ENCODE measurements at regions not wholly inside any gene's neighbourhood (a gene's known extent, or its start where the extent isn't known, plus 50 kb on each side); places are given as distances from the start of the nearest gene placed in this dataset.

GRCh38 chr4:128463006-128463405 is 175.4 kb upstream of the PGRMC2 start:
- Histone ChIP-seq H3F3A (ENCODE audit: low read depth) (no peaks in the 10 kb centered on the region), H3K9ac (ENCODE audit: low read depth, low read length, poor library complexity, severe bottlenecking) (no peak overlapping the region), H3K9me3 (ENCODE audit: insufficient read depth, low read depth, low read length) (no peaks in the 10 kb centered on the region), H4K20me1 (ENCODE audit: insufficient read depth, low read length, poor library complexity, severe bottlenecking) (no peaks in the 10 kb centered on the region), H3K4me1 (ENCODE audit: insufficient read depth, low read length, poor library complexity, severe bottlenecking) (no peaks in the 10 kb centered on the region), H3K4me3 (ENCODE audit: low read length, poor library complexity, severe bottlenecking) (no peak overlapping the region), H2AFZ (ENCODE audit: low read length) (no peak overlapping the region), H3K9me2 (replicated peaks; ENCODE audit: low read depth, low read length) (no peaks in the 10 kb centered on the region), H3K27me3 (ENCODE audit: insufficient read depth, low read length, poor library complexity, severe bottlenecking) (no peaks in the 10 kb centered on the region), H3K36me3 (ENCODE audit: insufficient read depth, low read length) (no peaks in the 10 kb centered on the region), H3K4me2 (ENCODE audit: low read depth, low read length, poor library complexity, severe bottlenecking) (no peak overlapping the region), H3K79me2 (ENCODE audit: insufficient read depth, low read length) (no peaks in the 10 kb centered on the region)
- TF ChIP-seq CTCF (conservative IDR thresholded peaks at IDR 0.05; ENCODE audit: low read length) (no peak), EZH2phosphoT487 (IDR thresholded peaks at IDR 0.05; ENCODE audit: borderline replicate concordance) (no peak)

- Histone ChIP-seq H3F3A (ENCODE audit: low read depth) (no peaks in the 10 kb centered on the region), H3K9me3 (ENCODE audit: insufficient read depth, low read depth, low read length) (no peaks in the 10 kb centered on the region), H3K79me2 (ENCODE audit: insufficient read depth, low read length) (no peaks in the 10 kb centered on the region), H3K9ac (ENCODE audit: low read depth, low read length, poor library complexity, severe bottlenecking) (no peak overlapping the region), H3K4me2 (ENCODE audit: low read depth, low read length, poor library complexity, severe bottlenecking) (no peak overlapping the region), H3K9me2 (replicated peaks; ENCODE audit: low read depth, low read length) (no peaks in the 10 kb centered on the region), H3K27me3 (ENCODE audit: insufficient read depth, low read length, poor library complexity, severe bottlenecking) (no peaks in the 10 kb centered on the region), H3K4me1 (ENCODE audit: insufficient read depth, low read length, poor library complexity, severe bottlenecking) (no peaks in the 10 kb centered on the region), H4K20me1 (ENCODE audit: insufficient read depth, low read length, poor library complexity, severe bottlenecking) (no peaks in the 10 kb centered on the region), H2AFZ (ENCODE audit: low read length) (no peak overlapping the region), H3K4me3 (ENCODE audit: low read length, poor library complexity, severe bottlenecking) (no peak overlapping the region), H3K36me3 (ENCODE audit: insufficient read depth, low read length) (no peaks in the 10 kb centered on the region)
- TF ChIP-seq CTCF (conservative IDR thresholded peaks at IDR 0.05; ENCODE audit: low read length) (no peak), EZH2phosphoT487 (IDR thresholded peaks at IDR 0.05; ENCODE audit: borderline replicate concordance) (no peak)
Measured at GRCh38 chr4:128462103-128462783, 174.6 kb upstream of the PGRMC2 start.

- Histone ChIP-seq H3K9me2 (replicated peaks; ENCODE audit: low read depth, low read length) (no peaks in the 10 kb centered on the region), H3K4me2 (ENCODE audit: low read depth, low read length, poor library complexity, severe bottlenecking) (no peak overlapping the region)
Measured at GRCh38 chr4:128461291-128462102, 173.9 kb upstream of the PGRMC2 start.

More at GRCh38 chr4:128461291-128462102, 173.9 kb upstream of the PGRMC2 start:
- no peaks in the 10 kb centered on the region for H3K4me1 ChIP-seq (ENCODE audit: insufficient read depth, low read length, poor library complexity, severe bottlenecking)
- no peaks in the 10 kb centered on the region for H3K27me3 ChIP-seq (ENCODE audit: insufficient read depth, low read length, poor library complexity, severe bottlenecking)
- TF ChIP-seq CTCF (conservative IDR thresholded peaks at IDR 0.05; ENCODE audit: low read length): no peak
- no peak for TF ChIP-seq EZH2phosphoT487 (IDR thresholded peaks at IDR 0.05; ENCODE audit: borderline replicate concordance)
- no peaks in the 10 kb centered on the region for H3K79me2 ChIP-seq (ENCODE audit: insufficient read depth, low read length)
- H3K9ac ChIP-seq (ENCODE audit: low read depth, low read length, poor library complexity, severe bottlenecking): no peak overlapping the region
- H4K20me1 ChIP-seq (ENCODE audit: insufficient read depth, low read length, poor library complexity, severe bottlenecking): no peaks in the 10 kb centered on the region
- H3K9me3 ChIP-seq (ENCODE audit: insufficient read depth, low read depth, low read length): no peaks in the 10 kb centered on the region
- H3F3A ChIP-seq (ENCODE audit: low read depth): no peaks in the 10 kb centered on the region
- no peak overlapping the region for H2AFZ ChIP-seq (ENCODE audit: low read length)
- H3K36me3 ChIP-seq (ENCODE audit: insufficient read depth, low read length): no peaks in the 10 kb centered on the region
- H3K4me3 ChIP-seq (ENCODE audit: low read length, poor library complexity, severe bottlenecking): no peak overlapping the region
